Fibroblast of villous mesenchyme (primary cell): ENCODE measurements at regions not wholly inside any gene's neighbourhood (a gene's known extent, or its start where the extent isn't known, plus 50 kb on each side); places are given as distances from the start of the nearest gene placed in this dataset.

ENCODE experiments used
- DNase-seq: peaks from one replicate; pipeline ENCODE4 v3.0.0-alpha.2; 2010; ENCODE audit warnings: low read depth
- H3K4me3 ChIP-seq: 2 replicates; pipeline ENCODE4 v1.5.1; 2011; ENCODE audit warnings: low read depth, mild to moderate bottlenecking, low read length
- CTCF ChIP-seq: IDR thresholded peaks from 2 replicates; pipeline ENCODE4 v1.5.1; 2012; ENCODE audit warnings: low read depth, mild to moderate bottlenecking, low read length; ENCODE audit not compliant: insufficient read depth

GRCh38 chr1:234721476-234722269 lies 111.7 kb upstream of the IRF2BP2 start:
- peak; percentile 97 for DNase-seq
- H3K4me3 ChIP-seq, result no peak overlapping the region
- TF ChIP-seq CTCF, result no peak

GRCh38 chr1:234720709-234721441 lies 110.9 kb upstream of the IRF2BP2 start:
- no peak for DNase-seq
- no peak overlapping the region for H3K4me3 ChIP-seq
- no peak for TF ChIP-seq CTCF

DNA sequence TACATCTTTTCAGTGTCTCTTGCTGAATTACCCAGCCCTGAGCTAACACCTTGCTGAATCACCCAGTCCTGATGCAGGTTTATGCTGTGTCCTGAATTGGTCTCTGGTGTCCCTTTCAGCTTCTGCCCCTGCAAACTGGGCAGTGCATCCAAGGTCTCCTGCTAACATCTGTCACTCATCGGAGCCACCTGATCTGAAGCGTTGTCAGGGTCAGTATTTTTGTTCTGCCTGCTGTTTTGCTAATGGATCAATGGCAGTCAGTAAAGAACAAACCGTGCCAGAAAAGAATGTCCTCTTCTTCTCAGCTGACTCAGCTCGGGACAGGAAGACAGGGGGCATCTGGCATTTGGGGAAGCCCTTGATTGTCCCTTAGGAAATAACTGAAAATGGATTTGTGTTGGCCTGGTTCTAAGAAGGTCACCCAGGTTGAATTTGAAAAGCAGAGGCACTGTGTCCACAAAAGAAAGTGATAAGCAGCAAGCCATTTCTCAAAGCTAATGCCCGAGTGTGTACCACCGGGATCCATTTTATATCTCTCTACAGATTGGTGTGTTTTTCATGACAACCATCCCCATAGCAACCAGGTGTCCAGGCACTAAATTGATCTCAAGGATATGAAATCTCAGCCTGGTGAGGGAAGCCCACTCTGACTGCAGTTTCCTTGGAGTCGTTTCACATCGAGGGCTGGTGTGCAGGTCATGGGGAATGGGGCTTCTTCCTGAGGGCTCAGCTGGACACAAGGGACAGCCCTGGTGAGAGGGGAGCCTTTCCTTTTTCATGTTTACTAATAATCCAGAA lies 109.7 kb upstream of the IRF2BP2 start:
- no peak for DNase-seq
- no peak for TF ChIP-seq CTCF
- no peak overlapping the region for H3K4me3 ChIP-seq

DNA sequence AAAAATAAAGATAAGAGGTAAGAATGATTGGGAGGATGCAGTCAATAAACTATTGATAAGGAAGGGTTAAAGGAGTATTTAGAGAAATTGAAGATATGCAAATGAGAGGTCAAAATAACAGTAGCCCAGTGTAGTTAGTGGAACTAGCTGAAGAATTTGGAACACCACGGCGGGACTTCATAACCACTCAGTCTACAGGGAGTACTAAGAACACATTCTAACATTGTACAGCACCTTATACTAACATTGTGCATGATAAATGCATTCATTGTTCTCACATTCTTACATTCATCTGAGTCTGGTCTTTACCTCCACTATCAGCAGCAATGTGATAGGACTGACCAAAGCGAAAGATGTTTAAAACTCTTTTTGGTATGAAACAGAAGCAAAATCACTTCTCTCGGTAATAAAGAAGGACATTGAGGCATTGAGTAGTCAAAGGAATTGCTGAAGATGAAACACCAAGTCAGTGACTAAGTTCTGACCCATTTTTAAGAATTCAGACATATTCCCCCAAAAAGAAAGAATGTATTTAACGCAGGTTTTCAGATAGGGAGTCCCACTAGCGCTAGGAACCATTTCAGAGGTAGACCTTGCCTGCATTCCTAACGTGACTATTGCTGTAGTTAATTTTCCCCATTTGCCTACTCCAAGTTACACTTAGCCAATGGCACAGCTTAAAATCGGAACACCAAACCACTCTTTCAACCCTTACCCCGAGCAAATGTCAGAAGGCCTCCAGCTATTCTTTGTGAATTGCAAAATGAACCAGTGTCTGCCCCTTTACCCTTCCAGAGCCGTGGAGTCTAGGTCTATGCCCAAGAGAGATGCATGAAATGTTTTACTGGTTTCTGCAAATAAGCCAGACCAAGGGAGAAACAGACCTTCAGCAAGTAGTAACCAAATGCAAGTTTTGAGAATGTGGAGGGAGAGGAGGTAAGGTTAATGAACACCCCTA lies 108.8 kb upstream of the IRF2BP2 start:
- DNase-seq, result no peak
- H3K4me3 ChIP-seq, result no peak overlapping the region
- no peak for TF ChIP-seq CTCF

GRCh38 chr1:234716908-234717375 lies 107.0 kb upstream of the IRF2BP2 start:
- DNase-seq, result peak; percentile 45
- no peak overlapping the region for H3K4me3 ChIP-seq
- TF ChIP-seq CTCF, result no peak
